Hepatocyte (in vitro differentiated cells): ENCODE measurements at regions not wholly inside any gene's neighbourhood (a gene's known extent, or its start where the extent isn't known, plus 50 kb on each side); places are given as distances from the start of the nearest gene placed in this dataset.

Experiments
- DNase-seq: peaks from one replicate; pipeline ENCODE4 v3.0.0-alpha.2; 2016; ENCODE audit warnings: low spot score
- H2AFZ ChIP-seq: fragments of 200-600 bp; sonication (generic); 2 replicates; pipeline ENCODE4 v1.6.0; 2016; ENCODE audit warnings: antibody characterized with exemption, mild to moderate bottlenecking
- H3K27ac ChIP-seq: fragments of 200-600 bp; sonication (generic); 2 replicates; pipeline ENCODE4 v1.5.1; 2016; ENCODE audit warnings: mild to moderate bottlenecking
- H3K27me3 ChIP-seq: fragments of 200-600 bp; sonication (generic); 2 replicates; pipeline ENCODE4 v1.6.1; 2016
- H3K36me3 ChIP-seq: fragments of 200-600 bp; sonication (generic); replicated peaks from 2 replicates; pipeline ENCODE4 v1.5.1; 2016; ENCODE audit warnings: low read depth; ENCODE audit not compliant: insufficient read depth
- H3K4me1 ChIP-seq: fragments of 200-600 bp; sonication (generic); 2 replicates; pipeline ENCODE4 v1.5.1; 2016; ENCODE audit warnings: mild to moderate bottlenecking, moderate library complexity; ENCODE audit not compliant: insufficient read depth
- H3K4me2 ChIP-seq: fragments of 200-600 bp; sonication (generic); 2 replicates; pipeline ENCODE4 v1.6.0; 2016
- H3K4me3 ChIP-seq: fragments of 200-600 bp; sonication (generic); 2 replicates; pipeline ENCODE4 v1.5.1; 2016; ENCODE audit warnings: mild to moderate bottlenecking
- H3K79me2 ChIP-seq: fragments of 200-600 bp; sonication (generic); 2 replicates; pipeline ENCODE4 v1.6.0; 2017; ENCODE audit warnings: mild to moderate bottlenecking
- H3K9me2 ChIP-seq: fragments of 200-600 bp; sonication (generic); replicated peaks from 2 replicates; pipeline ENCODE4 v1.6.0; 2017; ENCODE audit warnings: mild to moderate bottlenecking; ENCODE audit not compliant: insufficient read depth
- H3K9me3 ChIP-seq: fragments of 200-600 bp; sonication (generic); 2 replicates; pipeline ENCODE4 v1.5.1; 2016; ENCODE audit warnings: low read depth, mild to moderate bottlenecking
- H4K20me1 ChIP-seq: fragments of 200-600 bp; sonication (generic); 2 replicates; pipeline ENCODE4 v1.6.0; 2016; ENCODE audit warnings: mild to moderate bottlenecking; ENCODE audit not compliant: insufficient read depth, poor library complexity, severe bottlenecking
- EZH2 ChIP-seq: fragments of 200-600 bp; sonication (generic); IDR thresholded peaks from 2 replicates; pipeline ENCODE4 v1.6.1; 2016; ENCODE audit warnings: antibody characterized with exemption, mild to moderate bottlenecking, borderline replicate concordance
- EZH2phosphoT487 ChIP-seq: fragments of 200-600 bp; sonication (generic); IDR thresholded peaks from one replicate; pipeline ENCODE4 v1.6.1; 2018; ENCODE audit warnings: antibody characterized with exemption, mild to moderate bottlenecking, low read depth, moderate library complexity; ENCODE audit not compliant: unreplicated experiment, severe bottlenecking
- WGBS: methylation state at CpG from one replicate; pipeline ENCODE4 v1.1.6; 2016; ENCODE audit warnings: low lambda C conversion rate; ENCODE audit errors: missing lambda C conversion rate; 5-methylcytosine and 5-hydroxymethylcytosine counted together
- TF ChIP-seq, protein P1 (sequence below): fragments of 200-600 bp; sonication (generic); IDR thresholded peaks from 2 replicates; pipeline ENCODE4 v1.5.1; 2016; ENCODE audit warnings: antibody characterized with exemption, mild to moderate bottlenecking; ENCODE audit not compliant: poor library complexity

DNA sequence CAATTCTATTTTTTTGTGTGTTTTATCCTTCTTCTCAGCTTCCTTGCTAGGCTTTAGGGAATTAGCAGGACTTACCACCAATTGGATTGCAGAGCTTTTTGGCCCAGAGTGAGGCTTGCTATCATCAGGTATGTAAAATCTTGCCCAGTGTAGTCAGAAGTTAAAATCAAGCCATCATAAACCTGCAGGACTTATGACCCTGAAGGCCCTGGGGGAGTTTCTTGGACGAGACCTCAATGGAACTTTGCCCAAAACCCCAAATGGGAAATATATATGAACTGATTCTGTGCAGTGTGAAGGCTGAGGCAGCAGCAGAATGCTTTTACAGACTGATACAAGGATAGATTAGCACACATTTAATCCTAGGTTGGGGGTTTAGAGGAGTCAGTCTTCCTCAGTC is 287.0 kb downstream of the SH3GL2 start:
- Histone ChIP-seq H2AFZ (no peak overlapping the region), H3K4me3 (no peak overlapping the region), H3K36me3 (no peaks in the 10 kb centered on the region), H3K4me2 (no peak overlapping the region), H3K9me3 (no peaks in the 10 kb centered on the region), H3K27me3 (no peaks in the 10 kb centered on the region), H4K20me1 (no peaks in the 10 kb centered on the region), H3K79me2 (no peaks in the 10 kb centered on the region), H3K9me2 (no peaks in the 10 kb centered on the region), H3K4me1 (no peaks in the 10 kb centered on the region), H3K27ac (no peak overlapping the region)
- no peak for DNase-seq
- WGBS, result 75% methylated on average over 1 of the region's 1 CpG
- TF ChIP-seq EZH2phosphoT487 (no peak), EZH2 (no peak)
- TF ChIP-seq, protein P1, sequence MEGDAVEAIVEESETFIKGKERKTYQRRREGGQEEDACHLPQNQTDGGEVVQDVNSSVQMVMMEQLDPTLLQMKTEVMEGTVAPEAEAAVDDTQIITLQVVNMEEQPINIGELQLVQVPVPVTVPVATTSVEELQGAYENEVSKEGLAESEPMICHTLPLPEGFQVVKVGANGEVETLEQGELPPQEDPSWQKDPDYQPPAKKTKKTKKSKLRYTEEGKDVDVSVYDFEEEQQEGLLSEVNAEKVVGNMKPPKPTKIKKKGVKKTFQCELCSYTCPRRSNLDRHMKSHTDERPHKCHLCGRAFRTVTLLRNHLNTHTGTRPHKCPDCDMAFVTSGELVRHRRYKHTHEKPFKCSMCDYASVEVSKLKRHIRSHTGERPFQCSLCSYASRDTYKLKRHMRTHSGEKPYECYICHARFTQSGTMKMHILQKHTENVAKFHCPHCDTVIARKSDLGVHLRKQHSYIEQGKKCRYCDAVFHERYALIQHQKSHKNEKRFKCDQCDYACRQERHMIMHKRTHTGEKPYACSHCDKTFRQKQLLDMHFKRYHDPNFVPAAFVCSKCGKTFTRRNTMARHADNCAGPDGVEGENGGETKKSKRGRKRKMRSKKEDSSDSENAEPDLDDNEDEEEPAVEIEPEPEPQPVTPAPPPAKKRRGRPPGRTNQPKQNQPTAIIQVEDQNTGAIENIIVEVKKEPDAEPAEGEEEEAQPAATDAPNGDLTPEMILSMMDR, result no peak

DNA sequence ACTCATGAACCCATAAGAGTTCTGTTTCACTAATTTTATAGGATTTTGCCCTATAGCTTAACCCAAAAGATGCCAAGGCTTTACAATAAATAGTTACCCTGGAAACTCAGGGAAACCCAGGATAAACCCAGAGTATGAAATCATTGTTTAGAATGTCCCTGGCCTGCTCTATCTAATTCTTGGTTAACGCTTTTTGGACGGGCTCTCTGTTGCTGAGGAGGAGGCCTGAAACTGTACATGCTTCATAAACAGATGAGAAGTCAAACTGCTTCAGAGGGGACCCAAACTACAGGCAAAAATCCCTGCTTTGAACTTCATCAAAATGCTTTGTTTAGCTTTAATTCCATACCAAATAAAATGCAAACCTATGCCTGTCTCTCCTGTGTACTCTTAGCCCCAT is 291.9 kb downstream of the SH3GL2 start:
- no peak for DNase-seq
- Histone ChIP-seq H3K9me3 (peaks cover 3% of the 10 kb centered on the region), H3K9me2 (no peaks in the 10 kb centered on the region), H3K4me2 (no peak overlapping the region), H4K20me1 (no peaks in the 10 kb centered on the region), H3K27me3 (no peaks in the 10 kb centered on the region), H2AFZ (no peak overlapping the region), H3K79me2 (no peaks in the 10 kb centered on the region), H3K27ac (no peak overlapping the region), H3K4me1 (no peaks in the 10 kb centered on the region), H3K36me3 (no peaks in the 10 kb centered on the region), H3K4me3 (no peak overlapping the region)
- TF ChIP-seq EZH2, result no peak
- TF ChIP-seq EZH2phosphoT487, result no peak
- TF ChIP-seq, protein P1, result no peak
- 59% methylated on average over 2 of the region's 2 CpGs for WGBS

DNA sequence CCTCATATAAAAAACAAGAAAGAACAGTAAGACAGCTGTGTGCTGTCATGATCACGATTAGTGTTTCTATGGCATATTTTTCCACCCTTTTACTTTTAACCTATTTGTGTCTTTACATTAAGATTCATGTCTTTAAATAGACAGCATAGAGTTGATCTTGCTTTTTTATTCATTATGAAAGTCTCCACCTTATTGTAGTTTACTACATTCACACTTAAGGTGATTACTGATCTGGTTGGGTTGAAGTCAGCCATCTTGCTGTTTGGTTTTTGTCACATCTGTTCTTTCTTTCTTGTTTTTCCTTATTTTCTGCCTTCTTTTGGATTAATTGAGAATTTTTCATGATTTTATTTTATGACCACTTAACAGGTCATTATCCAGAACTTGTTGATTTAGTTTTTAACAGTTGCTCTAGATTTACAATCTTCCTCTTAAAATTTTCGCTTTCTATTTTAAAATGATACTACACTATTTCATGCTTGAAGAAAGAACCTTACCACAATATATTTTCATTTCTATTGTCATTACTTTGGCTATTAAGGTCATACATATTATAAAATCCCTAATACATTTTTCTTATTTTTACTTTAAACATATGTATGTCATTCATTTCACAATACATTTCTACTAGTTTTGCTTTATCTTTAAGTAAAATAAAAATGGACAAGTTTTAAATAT is 292.5 kb downstream of the SH3GL2 start:
- no peaks in the 10 kb centered on the region for H3K36me3 ChIP-seq
- no peaks in the 10 kb centered on the region for H3K9me2 ChIP-seq
- no peak overlapping the region for H3K27ac ChIP-seq
- DNase-seq, result no peak
- TF ChIP-seq EZH2 (no peak), EZH2phosphoT487 (no peak)
- TF ChIP-seq, protein P1, result no peak
- H2AFZ ChIP-seq, result no peak overlapping the region
- 81% methylated on average over 2 of the region's 2 CpGs for WGBS
- no peaks in the 10 kb centered on the region for H3K27me3 ChIP-seq
- H3K4me3 ChIP-seq, result no peak overlapping the region
- H3K79me2 ChIP-seq, result no peaks in the 10 kb centered on the region
- H3K4me1 ChIP-seq, result no peaks in the 10 kb centered on the region
- peaks cover 3% of the 10 kb centered on the region for H3K9me3 ChIP-seq
- H3K4me2 ChIP-seq, result no peak overlapping the region
- no peaks in the 10 kb centered on the region for H4K20me1 ChIP-seq
